ENCODE measurements at regions not wholly inside any gene's neighbourhood (a gene's known extent, or its start where the extent isn't known, plus 50 kb on each side); places are given as distances from the start of the nearest gene placed in this dataset.

GRCh38 chr2:133674066-133674432, 105.8 kb upstream of the NCKAP5 start:
- no peak for TF ChIP-seq CTCF (IDR thresholded peaks at IDR 0.05)
- no peak for TF ChIP-seq POLR2AphosphoS5 (IDR thresholded peaks at IDR 0.05)
- no peak for TF ChIP-seq POLR2A (IDR thresholded peaks at IDR 0.05)
